ENCODE measurements at regions not wholly inside any gene's neighbourhood (a gene's known extent, or its start where the extent isn't known, plus 50 kb on each side); places are given as distances from the start of the nearest gene placed in this dataset.

DNA sequence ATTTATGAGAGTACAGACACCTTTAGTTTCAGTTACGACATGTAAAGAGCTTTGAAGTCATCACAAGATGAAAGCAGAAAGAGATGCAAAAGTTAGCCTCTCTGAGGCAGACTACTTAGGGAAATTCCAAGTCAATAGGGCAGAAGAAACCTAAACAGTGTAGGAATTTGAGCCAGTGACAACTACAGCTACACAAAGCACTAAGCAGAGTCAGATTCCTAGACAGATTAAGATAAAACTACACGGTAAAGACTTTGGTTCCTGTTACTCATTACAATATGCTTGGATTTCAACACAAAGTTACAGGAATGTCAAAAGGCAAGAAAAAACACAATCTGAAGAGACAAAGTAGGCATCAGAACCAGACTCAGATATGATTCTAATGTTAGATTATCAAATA lies 1302.3 kb downstream of the FSCB start:
- TF ChIP-seq, protein P1, sequence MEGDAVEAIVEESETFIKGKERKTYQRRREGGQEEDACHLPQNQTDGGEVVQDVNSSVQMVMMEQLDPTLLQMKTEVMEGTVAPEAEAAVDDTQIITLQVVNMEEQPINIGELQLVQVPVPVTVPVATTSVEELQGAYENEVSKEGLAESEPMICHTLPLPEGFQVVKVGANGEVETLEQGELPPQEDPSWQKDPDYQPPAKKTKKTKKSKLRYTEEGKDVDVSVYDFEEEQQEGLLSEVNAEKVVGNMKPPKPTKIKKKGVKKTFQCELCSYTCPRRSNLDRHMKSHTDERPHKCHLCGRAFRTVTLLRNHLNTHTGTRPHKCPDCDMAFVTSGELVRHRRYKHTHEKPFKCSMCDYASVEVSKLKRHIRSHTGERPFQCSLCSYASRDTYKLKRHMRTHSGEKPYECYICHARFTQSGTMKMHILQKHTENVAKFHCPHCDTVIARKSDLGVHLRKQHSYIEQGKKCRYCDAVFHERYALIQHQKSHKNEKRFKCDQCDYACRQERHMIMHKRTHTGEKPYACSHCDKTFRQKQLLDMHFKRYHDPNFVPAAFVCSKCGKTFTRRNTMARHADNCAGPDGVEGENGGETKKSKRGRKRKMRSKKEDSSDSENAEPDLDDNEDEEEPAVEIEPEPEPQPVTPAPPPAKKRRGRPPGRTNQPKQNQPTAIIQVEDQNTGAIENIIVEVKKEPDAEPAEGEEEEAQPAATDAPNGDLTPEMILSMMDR (IDR thresholded peaks at IDR 0.05), result no peak
- TF ChIP-seq FOXM1 (IDR thresholded peaks at IDR 0.05; ENCODE audit: low read depth), result no peak
- no peak for TF ChIP-seq RFX5 (IDR thresholded peaks at IDR 0.05; ENCODE audit: low read length)
- no peak for TF ChIP-seq POLR2AphosphoS5 (IDR thresholded peaks at IDR 0.05; ENCODE audit: low read depth, low read length)
- TF ChIP-seq RXRA (IDR thresholded peaks at IDR 0.05; ENCODE audit: borderline replicate concordance, low read depth), result no peak
- TF ChIP-seq YY1 (IDR thresholded peaks at IDR 0.05; ENCODE audit: low read depth), result no peak
- TF ChIP-seq TAF1 (IDR thresholded peaks at IDR 0.05; ENCODE audit: borderline replicate concordance, low read depth, low read length), result no peak
- TF ChIP-seq RAD21 (IDR thresholded peaks at IDR 0.05; ENCODE audit: low read length), result no peak
- TF ChIP-seq EP300 (IDR thresholded peaks at IDR 0.05; ENCODE audit: borderline replicate concordance in 1 of 2, low read depth in 1 of 2, low read length in 1 of 2), result no peak
- TF ChIP-seq, protein P2, sequence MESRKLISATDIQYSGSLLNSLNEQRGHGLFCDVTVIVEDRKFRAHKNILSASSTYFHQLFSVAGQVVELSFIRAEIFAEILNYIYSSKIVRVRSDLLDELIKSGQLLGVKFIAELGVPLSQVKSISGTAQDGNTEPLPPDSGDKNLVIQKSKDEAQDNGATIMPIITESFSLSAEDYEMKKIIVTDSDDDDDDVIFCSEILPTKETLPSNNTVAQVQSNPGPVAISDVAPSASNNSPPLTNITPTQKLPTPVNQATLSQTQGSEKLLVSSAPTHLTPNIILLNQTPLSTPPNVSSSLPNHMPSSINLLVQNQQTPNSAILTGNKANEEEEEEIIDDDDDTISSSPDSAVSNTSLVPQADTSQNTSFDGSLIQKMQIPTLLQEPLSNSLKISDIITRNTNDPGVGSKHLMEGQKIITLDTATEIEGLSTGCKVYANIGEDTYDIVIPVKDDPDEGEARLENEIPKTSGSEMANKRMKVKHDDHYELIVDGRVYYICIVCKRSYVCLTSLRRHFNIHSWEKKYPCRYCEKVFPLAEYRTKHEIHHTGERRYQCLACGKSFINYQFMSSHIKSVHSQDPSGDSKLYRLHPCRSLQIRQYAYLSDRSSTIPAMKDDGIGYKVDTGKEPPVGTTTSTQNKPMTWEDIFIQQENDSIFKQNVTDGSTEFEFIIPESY (IDR thresholded peaks at IDR 0.05; ENCODE audit: borderline replicate concordance, low read depth), result no peak
- no peak for TF ChIP-seq NFIC (IDR thresholded peaks at IDR 0.05; ENCODE audit: borderline replicate concordance)
- TF ChIP-seq, protein P3, sequence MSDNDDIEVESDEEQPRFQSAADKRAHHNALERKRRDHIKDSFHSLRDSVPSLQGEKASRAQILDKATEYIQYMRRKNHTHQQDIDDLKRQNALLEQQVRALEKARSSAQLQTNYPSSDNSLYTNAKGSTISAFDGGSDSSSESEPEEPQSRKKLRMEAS (IDR thresholded peaks at IDR 0.05; ENCODE audit: low read depth), result no peak
- TF ChIP-seq CHD2 (IDR thresholded peaks at IDR 0.05; ENCODE audit: low read length, partially characterized antibody), result no peak
- TF ChIP-seq GATA2 (CRISPR knock-in tag; IDR thresholded peaks at IDR 0.05), result no peak

All from SK-N-SH (cell line).